Naive thymus-derived CD4-positive, alpha-beta T cell (primary cell): ENCODE measurements at regions not wholly inside any gene's neighbourhood (a gene's known extent, or its start where the extent isn't known, plus 50 kb on each side); places are given as distances from the start of the nearest gene placed in this dataset.

Source experiments
- ATAC-seq: fragments of 150-1000 bp; cut with Tn5 transposase; 2 replicates; pipeline ENCODE4 v1.10.0; 2021; ENCODE audit warnings: mild to moderate bottlenecking, moderate library complexity
- CTCF ChIA-PET: fragments of 350-600 bp; sonication (Branson Sonifier 250); formaldehyde crosslinking; loops from one replicate; lab custom pipeline; 2021; ENCODE audit warnings: antibody characterized with exemption; lab: Charles Lee
- POLR2A ChIA-PET: fragments of 350-600 bp; sonication (Branson Sonifier 250); formaldehyde crosslinking; loops from one replicate; lab custom pipeline; 2021; ENCODE audit warnings: antibody characterized with exemption, inconsistent platforms; lab: Charles Lee
- DNase-seq, 9 donors: peaks; one replicate each; pipeline versions ENCODE4 v3.0.0 to v3.0.0-alpha.2; 2020 to 2022; ENCODE audit warnings: mixed read lengths in 1 of 9
- H3K27ac ChIP-seq: one replicate; pipeline ENCODE4 v1.7.0; 2013; ENCODE audit warnings: mild to moderate bottlenecking, low read depth, low read length, moderate library complexity
- H3K27me3 ChIP-seq, 2 donors: one replicate each; pipeline ENCODE4 v1.7.0; 2013; ENCODE audit warnings: low read length in 2 of 2, mild to moderate bottlenecking in 2 of 2, moderate library complexity in 2 of 2; ENCODE audit not compliant: control insufficient read depth in 2 of 2, insufficient read depth in 2 of 2
- H3K36me3 ChIP-seq, 3 experiments: 1 replicate in 2 of 3; 2 replicates in 1 of 3; pipeline ENCODE4 v1.7.0; 2013; ENCODE audit warnings: low read length in 3 of 3, mild to moderate bottlenecking in 3 of 3, moderate library complexity in 1 of 3; ENCODE audit not compliant: insufficient read depth in 3 of 3, control insufficient read depth in 2 of 3
- H3K4me1 ChIP-seq, 2 donors: one replicate each; pipeline ENCODE4 v1.7.0; 2013; ENCODE audit warnings: low read length in 2 of 2, mild to moderate bottlenecking in 2 of 2, moderate library complexity in 1 of 2; ENCODE audit not compliant: control insufficient read depth in 2 of 2, insufficient read depth in 2 of 2
- H3K4me3 ChIP-seq: 2 replicates; pipeline ENCODE4 v1.7.0; 2013; ENCODE audit warnings: mild to moderate bottlenecking, low read length
- H3K9me3 ChIP-seq, 3 experiments: 1 replicate in 2 of 3; 2 replicates in 1 of 3; pipeline ENCODE4 v1.7.0; 2013; ENCODE audit warnings: low read length in 3 of 3; ENCODE audit not compliant: control insufficient read depth in 2 of 3
- H3K27ac Mint-ChIP-seq, 9 donors: one replicate each; pipeline ENCODE4 v1.8.0; 2020 to 2022; ENCODE audit warnings: mixed read lengths in 9 of 9, mild to moderate bottlenecking in 8 of 9, moderate library complexity in 5 of 9, inconsistent platforms in 2 of 9
- H3K27me3 Mint-ChIP-seq, 5 donors: one replicate each; pipeline ENCODE4 v1.8.0; 2021 to 2022; ENCODE audit warnings: mixed read lengths in 5 of 5, mild to moderate bottlenecking in 1 of 5
- H3K36me3 Mint-ChIP-seq, 5 donors: one replicate each; pipeline ENCODE4 v1.8.0; 2020 to 2022; ENCODE audit warnings: mixed read lengths in 5 of 5, mild to moderate bottlenecking in 3 of 5, inconsistent platforms in 1 of 5
- H3K4me1 Mint-ChIP-seq, 7 donors: one replicate each; pipeline ENCODE4 v1.8.0; 2020 to 2022; ENCODE audit warnings: mixed read lengths in 7 of 7, mild to moderate bottlenecking in 3 of 7, inconsistent platforms in 1 of 7
- H3K4me3 Mint-ChIP-seq, 10 donors: one replicate each; pipeline ENCODE4 v1.8.0; 2020 to 2022; ENCODE audit warnings: mild to moderate bottlenecking in 10 of 10, mixed read lengths in 10 of 10, moderate library complexity in 6 of 10, inconsistent platforms in 2 of 10
- H3K9me3 Mint-ChIP-seq, 11 donors: one replicate each; pipeline ENCODE4 v1.8.0; 2020 to 2022; ENCODE audit warnings: mixed read lengths in 11 of 11, mild to moderate bottlenecking in 4 of 11, inconsistent platforms in 1 of 11, moderate library complexity in 1 of 11
- intact Hi-C, 2 donors: fragments of 100-400 bp; cut with micrococcal nuclease; formaldehyde crosslinking; loops; one replicate each; pipeline ENCODE4 v1.15.1; 2023

- intact Hi-C loops, result no loop called here
- POLR2A ChIA-PET, result no interaction called here
Measured at GRCh38 chr2:62556086-62556485, 50.1 kb upstream of the TMEM17 start.

More at GRCh38 chr2:62556086-62556485, 50.1 kb upstream of the TMEM17 start:
- H3K36me3 ChIP-seq, result no peaks in the 10 kb centered on the region
- Mint-ChIP-seq H3K36me3 (peaks cover 0 to 6% (median 0%) of the 10 kb centered on the region in 5 donors), H3K4me3 (no peak overlapping the region), H3K4me1 (no peaks in the 10 kb centered on the region), H3K27ac (no peak overlapping the region), H3K9me3 (peaks cover 0 to 8% (median 0%) of the 10 kb centered on the region in 11 donors), H3K27me3 (peaks cover 13 to 38% (median 24%) of the 10 kb centered on the region in 5 donors)
- no peaks in the 10 kb centered on the region for H3K4me1 ChIP-seq
- ATAC-seq (no peak), DNase-seq (no peak)
- CTCF ChIA-PET, result no interaction called here
- H3K4me3 ChIP-seq, result no peak overlapping the region
- no peaks in the 10 kb centered on the region for H3K9me3 ChIP-seq
- H3K27ac ChIP-seq, result no peak overlapping the region
- no peaks in the 10 kb centered on the region for H3K27me3 ChIP-seq
